NCI-H1930 (cell line): ENCODE measurements at regions not wholly inside any gene's neighbourhood (a gene's known extent, or its start where the extent isn't known, plus 50 kb on each side); places are given as distances from the start of the nearest gene placed in this dataset.

Experiments used
- DNase-seq, 2 experiments: peaks; one replicate each; lab custom pipeline; 2025; lab: John Stamatoyannopoulos, UW

DNA sequence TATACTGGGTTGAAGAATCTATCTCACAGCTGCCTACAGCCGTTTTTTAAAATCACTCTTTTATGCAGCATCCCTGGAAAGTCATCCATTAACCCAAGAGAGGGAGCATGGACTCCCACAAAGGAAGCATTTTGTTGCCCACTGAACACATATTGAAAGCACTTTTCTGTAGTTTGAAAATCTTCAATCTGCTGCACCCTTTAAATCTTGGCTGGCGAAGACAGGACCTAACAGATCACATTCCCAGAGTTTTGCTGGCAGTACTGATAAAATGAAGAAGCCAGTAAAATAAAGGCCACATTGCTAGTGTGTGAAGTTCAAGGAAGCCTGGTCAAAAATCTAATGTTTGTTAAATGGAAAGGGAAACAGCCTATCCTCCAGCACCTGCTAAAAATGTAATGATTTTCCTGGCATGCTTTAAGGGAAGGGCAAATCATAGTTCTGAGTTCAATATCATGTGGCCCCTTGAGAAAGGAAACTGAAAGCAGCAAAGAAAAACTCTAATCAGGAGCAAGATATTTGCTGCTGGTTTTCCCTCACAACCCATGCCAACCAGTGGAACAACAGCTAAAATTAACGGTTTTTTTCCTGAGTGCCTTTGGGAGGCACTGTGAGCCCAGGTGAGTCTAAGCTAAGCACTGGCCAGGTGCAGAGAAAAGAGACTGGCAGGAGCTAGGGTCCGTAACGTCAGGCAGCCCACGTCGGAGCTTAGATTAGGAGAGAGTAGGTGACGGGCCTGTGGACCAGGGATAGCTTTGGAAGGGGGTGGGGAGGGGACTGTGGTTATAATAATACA, 97.9 kb upstream of the PALS2 start:
- DNase-seq: no peak

GRCh38 chr7:24476227-24476626, 97.0 kb upstream of the PALS2 start:
- no peak for DNase-seq

GRCh38 chr7:24477398-24478136, 95.7 kb upstream of the PALS2 start:
- DNase-seq: peak; percentile 4 to 10

DNA sequence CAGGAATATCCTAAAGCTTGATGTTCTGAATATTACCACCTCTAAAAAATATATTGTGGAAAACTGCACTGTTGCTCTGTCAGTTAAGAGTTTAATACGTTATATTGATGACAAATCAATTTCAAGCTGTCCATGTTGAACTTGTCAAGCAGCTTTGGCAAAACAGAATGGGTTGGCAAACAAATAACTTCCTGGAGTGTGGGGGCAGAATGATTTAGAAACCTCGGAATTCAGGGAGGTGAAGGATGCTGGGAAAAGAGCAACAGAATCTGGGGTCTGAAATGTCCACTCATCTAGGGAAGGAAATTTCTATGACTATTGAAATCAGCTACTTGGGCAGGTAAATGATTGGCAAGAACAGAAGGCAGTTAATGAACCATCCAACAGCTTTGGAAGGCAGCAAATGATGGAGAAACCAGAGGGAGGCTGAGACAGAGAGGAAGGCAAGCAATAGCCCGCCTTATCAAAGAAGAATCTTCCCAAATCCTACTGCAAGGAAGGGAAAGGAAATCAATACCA, 95.1 kb upstream of the PALS2 start:
- DNase-seq: no peak

DNA sequence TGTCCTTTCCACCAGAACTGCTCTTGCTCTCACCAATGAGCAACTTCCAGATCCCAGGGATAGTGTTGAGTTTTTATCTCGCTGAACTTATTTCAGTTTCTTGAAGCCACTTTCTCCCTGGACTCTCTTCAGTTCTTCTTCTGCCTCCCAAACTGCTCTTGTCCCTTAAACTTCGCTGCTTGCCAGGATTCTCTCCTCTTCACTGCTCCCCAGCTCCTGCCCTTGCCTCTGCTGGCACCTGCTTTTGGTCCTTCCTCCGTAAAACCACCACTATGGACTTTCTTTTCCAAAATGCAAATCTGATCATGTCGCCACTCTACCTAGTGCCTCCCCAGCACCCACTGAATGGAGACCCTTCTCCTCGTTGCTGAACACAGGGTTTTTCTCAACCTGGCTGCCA, 92.8 kb upstream of the PALS2 start:
- no peak for DNase-seq

DNA sequence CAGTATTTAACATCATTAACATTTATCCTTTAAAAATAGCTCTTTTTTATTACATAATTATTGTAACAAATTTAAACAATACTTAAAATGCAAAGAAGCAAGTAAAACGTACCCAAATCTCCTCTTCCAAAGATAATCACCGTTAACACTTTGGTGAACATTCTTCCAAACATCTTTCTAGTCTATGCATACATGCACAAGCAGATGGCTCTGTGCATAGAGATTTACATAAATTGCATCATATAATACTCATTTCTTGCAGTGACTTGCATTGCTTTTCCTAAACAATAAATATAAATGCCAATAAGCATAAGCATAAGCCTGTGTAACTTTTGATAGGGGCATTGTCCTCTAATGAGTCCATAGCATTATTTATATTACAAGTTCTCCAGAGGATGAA, 89.4 kb upstream of the PALS2 start:
- DNase-seq: no peak

GRCh38 chr7:24492576-24492975, 80.7 kb upstream of the PALS2 start:
- no peak for DNase-seq

GRCh38 chr7:24494832-24495231, 78.4 kb upstream of the PALS2 start:
- no peak for DNase-seq

DNA sequence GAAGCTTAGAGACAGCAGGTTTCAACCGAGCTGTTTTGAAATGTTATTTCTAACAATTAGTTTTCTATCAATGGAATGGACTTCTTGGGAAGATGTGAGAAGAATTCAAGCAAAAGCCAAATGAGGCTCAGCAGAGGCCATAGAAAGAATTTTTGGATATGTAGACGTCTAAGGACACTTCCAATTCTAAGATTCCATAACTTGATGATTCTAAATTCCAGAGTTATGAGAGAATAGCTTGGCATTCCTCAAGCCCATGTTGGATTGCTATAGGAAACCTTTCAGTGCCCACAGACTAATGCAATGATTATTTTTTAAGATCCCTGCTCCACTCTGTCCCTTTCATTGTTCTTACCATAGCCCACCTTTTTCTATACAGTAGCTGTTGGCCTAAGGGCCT, 77.2 kb upstream of the PALS2 start:
- no peak for DNase-seq

DNA sequence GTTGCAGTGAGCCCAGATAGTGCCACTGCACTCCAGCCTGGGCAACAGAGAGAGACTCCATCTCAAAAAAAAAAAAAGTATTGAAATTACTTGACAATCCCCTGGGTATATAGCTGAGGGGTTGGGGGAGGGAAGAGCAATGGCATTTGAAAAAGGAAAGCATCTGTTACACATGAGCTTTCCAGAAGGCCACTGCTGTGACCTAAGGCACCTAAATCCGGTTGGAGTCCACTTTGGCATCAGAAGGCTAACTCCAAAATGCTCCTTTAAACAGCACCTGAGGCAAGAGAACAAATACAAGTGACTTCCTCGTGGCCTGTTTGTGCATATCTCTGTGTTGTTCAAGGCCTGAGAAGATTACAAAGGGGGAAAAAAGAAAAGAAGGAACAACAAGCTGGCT, 74.8 kb upstream of the PALS2 start:
- DNase-seq: no peak

GRCh38 chr7:24499871-24500270, 73.4 kb upstream of the PALS2 start:
- no peak for DNase-seq

DNA sequence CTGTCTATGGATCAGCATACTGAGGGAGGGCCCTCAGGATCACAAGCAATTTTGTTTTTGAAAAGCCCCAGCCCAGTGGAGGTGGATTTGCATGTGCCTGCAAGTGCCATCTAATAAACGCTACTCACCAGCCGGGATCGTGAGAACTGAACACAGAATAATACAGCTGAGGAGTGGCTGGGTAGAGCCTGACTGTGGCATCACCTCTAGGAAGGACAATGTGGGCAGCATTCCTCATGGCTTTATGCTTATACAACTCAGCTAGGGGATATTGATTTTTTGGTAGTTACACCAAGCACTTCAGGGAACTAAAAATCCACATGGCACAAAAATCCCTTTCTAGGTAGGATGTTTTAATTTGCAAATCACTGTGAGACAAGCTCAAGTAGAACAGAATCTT, 72.7 kb upstream of the PALS2 start:
- no peak for DNase-seq

DNA sequence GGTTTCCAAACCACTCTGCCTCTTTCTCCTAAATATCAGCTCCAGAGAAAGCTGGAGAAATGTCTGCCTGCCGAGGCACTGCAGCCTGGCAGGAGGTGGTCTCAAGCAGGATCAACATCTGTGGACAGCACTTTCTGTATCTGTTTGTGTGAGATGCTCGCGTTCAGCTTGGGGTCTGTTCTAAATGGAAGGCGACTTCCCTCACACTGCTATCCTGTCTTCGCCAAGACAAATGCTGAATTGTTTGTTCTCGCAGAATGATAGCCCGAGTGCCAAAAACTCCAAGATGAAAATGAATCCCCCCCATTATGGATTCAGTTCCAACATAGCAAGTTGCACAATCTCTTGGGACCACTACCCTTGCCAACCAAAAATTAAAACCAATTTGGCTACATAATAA, 72.2 kb upstream of the PALS2 start:
- DNase-seq: no peak

- no peak for DNase-seq
Observed at GRCh38 chr7:24501443-24502134, 71.7 kb upstream of the PALS2 start.

DNA sequence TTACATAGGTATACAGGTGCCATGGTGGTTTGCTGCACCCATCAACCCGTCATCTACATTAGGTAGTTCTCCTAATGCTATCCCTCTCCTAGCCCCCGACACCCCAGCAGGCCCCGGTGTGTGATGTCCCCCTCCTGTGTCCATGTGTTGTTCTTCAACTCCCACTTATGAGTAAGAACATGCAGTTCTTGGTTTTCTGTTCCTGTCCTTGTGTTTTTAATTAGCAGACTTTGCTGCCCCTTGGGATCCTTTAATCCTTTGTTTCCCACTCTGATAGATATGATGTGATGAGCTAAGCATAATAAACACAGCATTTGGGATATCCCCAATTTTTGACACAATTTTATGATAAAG, 71.1 kb upstream of the PALS2 start:
- DNase-seq: no peak

- peak; percentile 84 to 88 for DNase-seq
Observed at GRCh38 chr7:24503506-24503905, 69.7 kb upstream of the PALS2 start.

GRCh38 chr7:24504040-24504439, 69.2 kb upstream of the PALS2 start:
- peak; percentile 61 to 82 for DNase-seq

DNA sequence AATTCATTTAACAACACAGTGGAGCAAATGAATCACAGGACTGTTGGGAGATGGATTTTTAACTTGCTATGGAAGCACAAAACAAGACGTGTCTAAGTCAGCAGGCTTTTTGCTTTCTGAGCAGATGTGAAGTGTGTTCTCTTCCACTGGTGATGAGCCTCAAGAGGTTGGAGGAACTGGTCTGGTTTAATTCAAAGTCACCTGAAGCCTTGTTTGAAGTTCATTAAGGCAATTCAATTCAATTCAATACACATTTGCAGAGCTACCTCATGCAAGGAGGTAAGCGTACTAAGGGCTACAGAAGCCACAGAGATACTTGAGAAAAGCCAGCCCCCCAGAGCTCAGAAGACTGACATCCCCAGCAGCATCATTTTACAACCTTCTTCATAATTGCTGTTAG, 68.4 kb upstream of the PALS2 start:
- DNase-seq: peak; percentile 19 to 57

DNA sequence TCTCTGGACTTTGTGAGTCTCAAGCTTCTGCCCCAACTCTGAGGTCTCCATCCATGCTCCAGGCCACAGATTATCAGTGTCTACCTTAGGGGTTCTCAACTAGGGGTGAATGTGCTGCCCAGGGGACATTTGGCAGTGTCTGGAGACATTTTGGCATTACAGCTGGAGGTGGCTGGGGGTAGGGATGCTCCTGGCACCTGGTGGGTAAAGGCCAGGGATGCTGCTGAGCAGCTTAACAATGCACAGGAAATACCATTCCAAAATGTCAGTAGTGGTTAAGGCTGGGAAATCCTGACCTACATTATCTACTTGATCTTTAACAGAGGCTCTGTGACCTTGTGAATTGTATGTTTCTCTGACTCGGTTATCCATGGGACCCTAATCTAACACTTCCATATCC, 67.3 kb upstream of the PALS2 start:
- DNase-seq: no peak

GRCh38 chr7:24508316-24508715, 64.9 kb upstream of the PALS2 start:
- no peak for DNase-seq

DNA sequence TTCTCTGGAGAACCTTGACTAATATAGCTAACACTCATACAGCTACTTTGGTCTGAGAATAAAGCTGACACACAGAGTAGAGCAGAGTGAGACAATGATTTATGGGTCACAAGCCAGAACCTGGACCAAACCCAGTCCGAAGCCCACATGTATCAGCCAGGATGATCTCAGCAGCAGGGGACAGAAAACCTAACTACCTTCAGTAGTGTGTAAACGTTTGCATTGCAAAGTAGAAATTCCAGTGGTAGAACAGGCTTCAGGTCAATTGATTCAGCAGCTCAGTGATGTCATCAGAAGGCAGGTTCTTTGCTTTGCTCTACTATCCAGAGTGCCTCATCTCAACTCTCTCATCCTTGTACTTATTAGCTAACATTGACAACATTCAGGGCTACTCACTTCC, 62.5 kb upstream of the PALS2 start:
- DNase-seq: no peak

- no peak for DNase-seq
Observed at GRCh38 chr7:24517166-24517565, 56.1 kb upstream of the PALS2 start.
